ENCODE measurements at regions not wholly inside any gene's neighbourhood (a gene's known extent, or its start where the extent isn't known, plus 50 kb on each side); places are given as distances from the start of the nearest gene placed in this dataset.
A peak's percentile ranks its signal among the peaks of the same experiment; 100 is the strongest.

DNA sequence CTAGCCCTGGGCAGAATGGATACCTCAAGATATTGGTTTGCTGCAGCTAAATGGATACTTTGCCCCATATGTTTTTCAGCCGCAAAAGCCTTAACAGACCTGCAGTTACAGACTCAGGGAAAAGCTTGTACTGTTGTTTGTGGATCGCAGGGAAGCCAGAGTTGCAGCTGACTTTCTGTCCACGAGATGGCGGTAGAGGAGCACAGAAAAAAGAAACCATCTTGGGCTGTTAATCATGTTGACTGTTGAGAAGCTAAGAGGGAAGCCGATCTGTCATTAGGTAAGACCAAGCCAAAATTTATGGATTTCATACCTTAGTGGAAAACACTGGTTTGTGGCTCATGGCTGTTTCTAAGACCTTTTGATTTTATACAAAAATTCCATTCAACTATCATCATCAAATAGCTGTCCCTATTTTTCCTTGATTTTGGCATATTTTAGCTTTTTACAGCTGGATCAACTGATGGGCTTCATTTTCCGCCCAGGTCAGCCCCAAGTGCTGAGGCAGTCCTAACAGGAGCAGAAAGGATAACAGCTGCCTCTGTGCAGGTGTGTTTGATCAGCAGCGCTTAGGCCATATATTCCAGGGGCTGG is 205.7 kb upstream of the ZPLD1 start:
- peak; percentile 94 for TF ChIP-seq CTCF (IDR thresholded peaks at IDR 0.05; ENCODE audit: unreplicated experiment)
- no peaks in the 10 kb centered on the region for H3K4me1 Mint-ChIP-seq (ENCODE audit: unreplicated experiment)
- H3K4me3 Mint-ChIP-seq (ENCODE audit: unreplicated experiment) = no peak overlapping the region
- H3K9me3 Mint-ChIP-seq (ENCODE audit: unreplicated experiment) = no peaks in the 10 kb centered on the region
- no peaks in the 10 kb centered on the region for H3K27me3 Mint-ChIP-seq (ENCODE audit: unreplicated experiment)
- no peaks in the 10 kb centered on the region for H3K36me3 Mint-ChIP-seq (ENCODE audit: low read depth, unreplicated experiment)
- no peak overlapping the region for H3K27ac Mint-ChIP-seq (ENCODE audit: unreplicated experiment)
- DNase-seq (ENCODE audit: low spot score) = peak; percentile 76

DNA sequence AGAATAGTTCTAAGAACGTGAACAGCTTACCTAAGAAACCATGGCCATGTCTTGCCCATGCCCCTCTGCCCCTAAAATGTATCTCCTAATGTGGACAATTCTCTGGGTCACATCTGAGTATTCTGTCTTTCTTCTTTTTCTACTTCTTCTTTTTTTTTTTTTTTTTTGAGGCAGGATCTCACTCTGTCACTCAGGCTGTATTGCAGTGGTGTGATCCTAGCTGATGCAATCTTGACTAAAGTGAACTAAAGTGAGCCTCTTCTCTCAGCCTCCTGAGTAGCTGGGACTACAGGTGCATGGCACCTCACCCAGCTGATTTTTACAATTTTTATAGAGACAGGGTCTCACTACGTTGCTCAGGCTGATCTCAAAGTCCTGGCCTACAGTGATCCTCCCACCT is 204.8 kb upstream of the ZPLD1 start:
- DNase-seq (ENCODE audit: low spot score) = no peak
- Mint-ChIP-seq H3K27ac (ENCODE audit: unreplicated experiment) (no peak overlapping the region), H3K4me1 (ENCODE audit: unreplicated experiment) (no peaks in the 10 kb centered on the region), H3K27me3 (ENCODE audit: unreplicated experiment) (no peaks in the 10 kb centered on the region), H3K9me3 (ENCODE audit: unreplicated experiment) (no peaks in the 10 kb centered on the region), H3K36me3 (ENCODE audit: low read depth, unreplicated experiment) (no peaks in the 10 kb centered on the region), H3K4me3 (ENCODE audit: unreplicated experiment) (no peak overlapping the region)
- no peak for TF ChIP-seq CTCF (IDR thresholded peaks at IDR 0.05; ENCODE audit: unreplicated experiment)

DNA sequence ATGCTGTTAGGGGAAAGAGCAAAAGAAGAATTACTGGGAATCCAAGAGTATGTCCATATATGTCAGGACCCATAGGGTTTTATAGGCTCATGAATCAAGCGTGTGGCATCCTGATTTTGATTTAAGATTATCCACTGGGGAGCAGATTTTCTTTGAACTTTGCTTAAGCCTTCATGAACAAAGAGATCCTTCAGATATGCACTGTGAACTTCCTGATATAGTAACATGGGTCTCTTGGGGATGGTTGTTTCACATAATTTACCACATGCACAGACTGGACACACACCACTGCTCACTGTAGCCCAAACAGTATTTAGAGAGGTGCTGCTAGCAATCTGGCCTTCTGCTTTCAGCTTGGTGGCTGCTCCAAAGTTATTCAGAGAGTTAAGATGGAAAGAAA is 200.9 kb upstream of the ZPLD1 start:
- Mint-ChIP-seq H3K36me3 (ENCODE audit: low read depth, unreplicated experiment) (no peaks in the 10 kb centered on the region), H3K4me1 (ENCODE audit: unreplicated experiment) (peaks cover 3% of the 10 kb centered on the region), H3K27me3 (ENCODE audit: unreplicated experiment) (no peaks in the 10 kb centered on the region), H3K9me3 (ENCODE audit: unreplicated experiment) (no peaks in the 10 kb centered on the region), H3K4me3 (ENCODE audit: unreplicated experiment) (no peak overlapping the region), H3K27ac (ENCODE audit: unreplicated experiment) (no peak overlapping the region)
- TF ChIP-seq CTCF (IDR thresholded peaks at IDR 0.05; ENCODE audit: unreplicated experiment) = no peak
- no peak for DNase-seq (ENCODE audit: low spot score)

- Mint-ChIP-seq H3K27ac (ENCODE audit: unreplicated experiment) (no peak overlapping the region), H3K9me3 (ENCODE audit: unreplicated experiment) (no peaks in the 10 kb centered on the region), H3K4me3 (ENCODE audit: unreplicated experiment) (no peak overlapping the region), H3K36me3 (ENCODE audit: low read depth, unreplicated experiment) (no peaks in the 10 kb centered on the region), H3K4me1 (ENCODE audit: unreplicated experiment) (peaks cover 3% of the 10 kb centered on the region), H3K27me3 (ENCODE audit: unreplicated experiment) (no peaks in the 10 kb centered on the region)
- DNase-seq (ENCODE audit: low spot score) = no peak
- TF ChIP-seq CTCF (IDR thresholded peaks at IDR 0.05; ENCODE audit: unreplicated experiment) = no peak
Observed at GRCh38 chr3:102235679-102236078, 199.1 kb upstream of the ZPLD1 start.

GRCh38 chr3:102237181-102237580 is 197.6 kb upstream of the ZPLD1 start:
- Mint-ChIP-seq H3K27me3 (ENCODE audit: unreplicated experiment) (no peaks in the 10 kb centered on the region), H3K4me3 (ENCODE audit: unreplicated experiment) (no peak overlapping the region), H3K36me3 (ENCODE audit: low read depth, unreplicated experiment) (no peaks in the 10 kb centered on the region), H3K9me3 (ENCODE audit: unreplicated experiment) (no peaks in the 10 kb centered on the region), H3K27ac (ENCODE audit: unreplicated experiment) (no peak overlapping the region), H3K4me1 (ENCODE audit: unreplicated experiment) (peaks cover 3% of the 10 kb centered on the region)
- TF ChIP-seq CTCF (IDR thresholded peaks at IDR 0.05; ENCODE audit: unreplicated experiment) = no peak
- DNase-seq (ENCODE audit: low spot score) = no peak
